ENCODE measurements at regions not wholly inside any gene's neighbourhood (a gene's known extent, or its start where the extent isn't known, plus 50 kb on each side); places are given as distances from the start of the nearest gene placed in this dataset.
"Not testable (repeated sequence)": the region's sequence is repeated elsewhere in the genome, so short reads cannot be mapped to it uniquely, and the experiment has no call there.

GRCh38 chr7:119648752-119649151, 624.2 kb upstream of the KCND2 start:
- not testable (repeated sequence) for TF ChIP-seq CTCF (IDR thresholded peaks at IDR 0.05); POLR2A (IDR thresholded peaks at IDR 0.05); POLR2AphosphoS5 (IDR thresholded peaks at IDR 0.05; ENCODE audit: insufficient read depth in 1 of 2, low read depth in 1 of 2)

Data from vagina (tissue), 2 donors.